SIG-M5 treated with dmso at 0.1 percent for 504 hours (cell line): ENCODE measurements at regions not wholly inside any gene's neighbourhood (a gene's known extent, or its start where the extent isn't known, plus 50 kb on each side); places are given as distances from the start of the nearest gene placed in this dataset.
"Not testable (repeated sequence)": the region's sequence is repeated elsewhere in the genome, so short reads cannot be mapped to it uniquely, and the experiment has no call there.

Experiments
- DNase-seq: peaks from one replicate; lab custom pipeline; 2025; ENCODE audit not compliant: unreplicated experiment; lab: John Stamatoyannopoulos, UW

GRCh38 chr16:64365448-64365931 lies 756.4 kb downstream of the CDH11 start:
- DNase-seq = no peak

GRCh38 chr16:64364894-64365293 lies 757.0 kb downstream of the CDH11 start:
- DNase-seq = no peak

GRCh38 chr16:64364416-64364815 lies 757.4 kb downstream of the CDH11 start:
- no peak for DNase-seq

- no peak for DNase-seq
Observed at GRCh38 chr16:64364016-64364415, 757.8 kb downstream of the CDH11 start.

GRCh38 chr16:64363039-64363438 lies 758.8 kb downstream of the CDH11 start:
- DNase-seq = no peak

GRCh38 chr16:64362193-64362592 lies 759.7 kb downstream of the CDH11 start:
- no peak for DNase-seq

GRCh38 chr16:64361753-64362152 lies 760.1 kb downstream of the CDH11 start:
- DNase-seq = no peak

- DNase-seq = no peak
Observed at GRCh38 chr16:64358291-64358690, 763.6 kb downstream of the CDH11 start.

GRCh38 chr16:64356267-64356666 lies 765.6 kb downstream of the CDH11 start:
- DNase-seq = no peak

- no peak for DNase-seq
Observed at GRCh38 chr16:64352246-64352645, 769.6 kb downstream of the CDH11 start.

GRCh38 chr16:64351121-64351520 lies 770.7 kb downstream of the CDH11 start:
- DNase-seq = no peak

GRCh38 chr16:64346080-64346479 lies 775.8 kb downstream of the CDH11 start:
- DNase-seq = no peak

GRCh38 chr16:64345142-64345541 lies 776.7 kb downstream of the CDH11 start:
- DNase-seq = no peak

GRCh38 chr16:64343820-64344443 lies 777.9 kb downstream of the CDH11 start:
- not testable (repeated sequence) for DNase-seq

GRCh38 chr16:64343061-64343819 lies 778.6 kb downstream of the CDH11 start:
- no peak for DNase-seq

- not testable (repeated sequence) for DNase-seq
Observed at GRCh38 chr16:64341336-64341735, 780.5 kb downstream of the CDH11 start.

GRCh38 chr16:64339052-64339770 lies 782.7 kb downstream of the CDH11 start:
- DNase-seq = no peak

- no peak for DNase-seq
Observed at GRCh38 chr16:64321881-64322280, 800.0 kb downstream of the CDH11 start.

GRCh38 chr16:64321066-64321465 lies 800.8 kb downstream of the CDH11 start:
- no peak for DNase-seq

GRCh38 chr16:64317601-64318000 lies 804.3 kb downstream of the CDH11 start:
- DNase-seq = no peak

- no peak for DNase-seq
Observed at GRCh38 chr16:64313726-64314125, 808.1 kb downstream of the CDH11 start.

- DNase-seq = no peak
Observed at GRCh38 chr16:64312980-64313379, 808.9 kb downstream of the CDH11 start.
